ENCODE measurements at regions not wholly inside any gene's neighbourhood (a gene's known extent, or its start where the extent isn't known, plus 50 kb on each side); places are given as distances from the start of the nearest gene placed in this dataset.

DNA sequence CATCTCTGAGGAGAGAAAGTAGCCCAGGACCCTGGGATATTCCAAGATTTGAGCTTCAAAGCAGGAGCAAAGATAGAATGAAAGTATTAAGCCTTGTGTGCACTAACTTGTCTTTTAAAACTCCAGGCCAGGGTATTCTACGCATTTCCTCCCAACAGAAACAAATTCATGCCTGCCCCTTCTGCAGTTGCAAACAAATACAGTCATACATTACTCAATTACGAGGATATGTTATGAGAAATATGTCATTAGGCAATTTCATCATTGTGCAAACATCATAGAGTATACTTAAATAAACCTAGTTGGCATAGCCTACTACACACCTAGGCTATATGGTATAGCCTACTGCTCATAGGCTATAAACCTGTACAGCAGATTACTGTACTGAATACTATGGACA lies 154.5 kb upstream of the KIAA1217 start:
- Histone ChIP-seq H3K36me3 (ENCODE audit: control insufficient read depth, insufficient read depth, low read length) (no peaks in the 10 kb centered on the region), H3K27me3 (ENCODE audit: control insufficient read depth, insufficient read depth, low read length) (no peaks in the 10 kb centered on the region), H3K9ac (ENCODE audit: low read depth, low read length) (no peak overlapping the region), H3K4me3 (ENCODE audit: low read depth, low read length) (no peak overlapping the region), H3K4me1 (ENCODE audit: control insufficient read depth, insufficient read depth, low read length) (no peaks in the 10 kb centered on the region), H3K9me3 (ENCODE audit: control insufficient read depth, insufficient read depth, low read length) (no peaks in the 10 kb centered on the region)

DNA sequence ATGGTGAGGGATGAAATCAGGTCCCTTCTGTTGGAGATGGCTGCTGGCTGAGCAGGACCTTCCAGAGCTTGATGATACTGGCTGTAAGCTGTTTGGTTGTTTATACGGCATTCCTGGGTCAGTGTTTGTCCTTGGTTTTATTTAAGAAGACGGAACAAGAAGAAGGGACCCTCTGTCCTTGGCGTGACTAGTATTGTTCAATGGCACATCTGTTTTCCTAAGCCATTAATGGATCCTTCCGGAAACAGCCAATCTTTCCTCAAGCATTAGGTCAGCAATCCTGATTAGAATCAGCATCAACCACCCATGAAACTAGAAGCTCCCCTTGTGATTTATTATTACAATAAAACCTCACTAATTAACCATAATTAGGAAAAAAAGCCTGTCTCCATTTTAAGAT lies 128.7 kb upstream of the KIAA1217 start:
- Histone ChIP-seq H3K27me3 (ENCODE audit: control insufficient read depth, insufficient read depth, low read length) (no peaks in the 10 kb centered on the region), H3K9ac (ENCODE audit: low read depth, low read length) (no peak overlapping the region), H3K36me3 (ENCODE audit: control insufficient read depth, insufficient read depth, low read length) (no peaks in the 10 kb centered on the region), H3K4me3 (ENCODE audit: low read depth, low read length) (no peak overlapping the region), H3K4me1 (ENCODE audit: control insufficient read depth, insufficient read depth, low read length) (peaks cover 3% of the 10 kb centered on the region), H3K9me3 (ENCODE audit: control insufficient read depth, insufficient read depth, low read length) (no peaks in the 10 kb centered on the region)

DNA sequence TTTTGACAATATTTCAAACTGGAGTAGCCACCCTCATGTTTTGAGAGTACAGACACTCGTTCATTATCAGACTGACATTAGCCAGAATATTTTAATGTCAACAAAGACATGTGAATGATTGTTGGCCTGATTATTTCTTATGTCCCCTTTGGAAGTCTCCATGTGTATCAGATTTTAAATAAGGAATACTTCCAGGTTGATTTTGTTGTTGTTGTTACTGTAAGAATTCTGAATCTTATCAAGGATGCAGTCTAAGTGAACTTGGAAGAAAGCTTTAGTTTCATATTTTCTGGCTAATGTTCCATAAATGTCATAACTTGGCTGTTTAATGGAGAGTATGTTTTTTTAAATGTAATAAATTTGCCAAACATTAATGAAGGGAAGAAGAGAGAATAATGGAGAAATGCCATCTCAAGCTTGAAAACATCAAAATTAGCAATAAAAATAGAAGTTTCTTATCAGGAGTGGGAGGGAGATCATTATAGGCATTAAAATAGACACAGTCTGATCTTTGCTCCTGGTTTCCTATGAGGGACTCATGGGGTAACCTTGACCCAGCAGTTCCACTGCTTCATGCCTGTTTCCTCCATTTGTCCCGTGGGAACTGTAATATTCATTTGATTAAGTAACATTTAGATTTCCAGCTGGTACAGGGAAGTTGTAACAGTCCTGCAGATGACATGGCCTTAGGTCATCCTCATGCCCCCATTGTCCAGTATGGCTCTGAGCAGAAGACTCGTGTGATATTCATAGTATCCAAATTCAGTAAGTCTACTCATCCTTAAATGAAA lies 122.4 kb upstream of the KIAA1217 start:
- Histone ChIP-seq H3K4me3 (ENCODE audit: low read depth, low read length) (no peak overlapping the region), H3K27me3 (ENCODE audit: control insufficient read depth, insufficient read depth, low read length) (no peaks in the 10 kb centered on the region), H3K9me3 (ENCODE audit: control insufficient read depth, insufficient read depth, low read length) (no peaks in the 10 kb centered on the region), H3K9ac (ENCODE audit: low read depth, low read length) (no peak overlapping the region), H3K4me1 (ENCODE audit: control insufficient read depth, insufficient read depth, low read length) (no peaks in the 10 kb centered on the region), H3K36me3 (ENCODE audit: control insufficient read depth, insufficient read depth, low read length) (no peaks in the 10 kb centered on the region)

DNA sequence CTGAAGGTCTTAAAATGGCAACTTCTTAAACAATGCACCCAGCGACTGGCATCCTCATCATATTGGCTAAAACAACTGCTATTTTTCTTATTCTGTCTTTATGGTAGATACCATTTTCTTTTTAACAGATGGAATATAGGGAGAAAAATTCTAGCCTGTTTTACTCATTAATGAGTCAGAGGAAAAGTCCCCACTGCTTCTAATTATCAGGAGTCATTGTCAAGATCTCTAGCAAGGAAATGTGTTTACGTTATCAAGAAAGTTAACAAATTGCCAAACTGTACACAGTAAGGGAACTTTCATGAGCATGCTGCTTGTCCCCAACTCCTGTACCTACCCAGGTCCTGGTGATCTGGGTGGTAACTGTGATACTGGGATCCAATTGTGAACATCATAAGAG lies 117.7 kb upstream of the KIAA1217 start:
- Histone ChIP-seq H3K36me3 (ENCODE audit: control insufficient read depth, insufficient read depth, low read length) (no peaks in the 10 kb centered on the region), H3K4me1 (ENCODE audit: control insufficient read depth, insufficient read depth, low read length) (no peaks in the 10 kb centered on the region)

DNA sequence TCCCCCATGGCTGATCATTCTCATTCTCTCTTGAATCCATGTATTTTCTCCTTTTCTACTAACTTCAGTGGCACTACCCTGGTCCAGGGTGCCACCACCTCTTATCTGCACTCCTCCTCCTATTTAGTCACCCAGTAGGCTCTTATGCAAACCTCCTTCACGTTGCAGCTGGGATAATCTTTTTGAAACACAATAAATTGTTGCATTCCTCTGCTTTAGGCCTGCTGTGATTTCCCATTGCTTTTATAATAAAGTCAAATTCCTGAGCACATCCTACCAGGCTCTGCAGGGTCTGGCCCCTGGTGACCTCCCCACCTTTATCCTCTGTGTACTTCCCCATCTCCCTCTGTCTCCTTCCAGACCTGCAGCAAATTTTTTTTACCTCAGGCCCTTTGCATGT lies 112.7 kb upstream of the KIAA1217 start:
- no peaks in the 10 kb centered on the region for H3K36me3 ChIP-seq (ENCODE audit: control insufficient read depth, insufficient read depth, low read length)
- no peak overlapping the region for H3K9ac ChIP-seq (ENCODE audit: low read depth, low read length)
- no peak overlapping the region for H3K4me3 ChIP-seq (ENCODE audit: low read depth, low read length)
- H3K4me1 ChIP-seq (ENCODE audit: control insufficient read depth, insufficient read depth, low read length): no peaks in the 10 kb centered on the region
- H3K27me3 ChIP-seq (ENCODE audit: control insufficient read depth, insufficient read depth, low read length): no peaks in the 10 kb centered on the region
- H3K9me3 ChIP-seq (ENCODE audit: control insufficient read depth, insufficient read depth, low read length): no peaks in the 10 kb centered on the region

More for the DNA sequence above, 117.7 kb upstream of the KIAA1217 start:
- no peak overlapping the region for H3K4me3 ChIP-seq (ENCODE audit: low read depth, low read length)
- H3K27me3 ChIP-seq (ENCODE audit: control insufficient read depth, insufficient read depth, low read length): no peaks in the 10 kb centered on the region
- H3K9me3 ChIP-seq (ENCODE audit: control insufficient read depth, insufficient read depth, low read length): no peaks in the 10 kb centered on the region
- no peak overlapping the region for H3K9ac ChIP-seq (ENCODE audit: low read depth, low read length)

DNA sequence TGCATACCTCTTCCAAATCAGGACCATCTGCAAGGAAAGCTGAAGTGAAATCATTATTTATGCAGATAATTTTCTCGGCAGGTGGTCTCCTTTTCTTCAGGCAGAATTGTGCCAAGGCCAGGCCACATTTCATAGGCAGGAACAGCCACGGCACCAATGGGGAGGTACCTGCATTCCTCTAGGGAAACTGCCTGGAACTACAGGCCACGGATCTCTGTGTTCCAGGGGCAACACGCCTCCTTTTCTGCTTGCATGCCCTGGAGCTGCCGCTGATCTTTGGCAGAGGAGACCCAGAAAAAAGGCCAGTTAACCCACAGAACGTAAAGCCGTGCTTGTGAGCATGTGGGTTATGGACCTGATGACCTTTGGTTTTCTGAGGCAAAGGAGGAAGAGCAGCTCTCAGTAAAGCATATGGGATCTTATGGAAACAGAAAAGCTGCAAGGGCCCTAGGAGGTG lies 111.2 kb upstream of the KIAA1217 start:
- Histone ChIP-seq H3K4me1 (ENCODE audit: control insufficient read depth, insufficient read depth, low read length) (no peaks in the 10 kb centered on the region), H3K27me3 (ENCODE audit: control insufficient read depth, insufficient read depth, low read length) (no peaks in the 10 kb centered on the region), H3K36me3 (ENCODE audit: control insufficient read depth, insufficient read depth, low read length) (no peaks in the 10 kb centered on the region), H3K4me3 (ENCODE audit: low read depth, low read length) (no peak overlapping the region), H3K9me3 (ENCODE audit: control insufficient read depth, insufficient read depth, low read length) (no peaks in the 10 kb centered on the region), H3K9ac (ENCODE audit: low read depth, low read length) (no peak overlapping the region)

DNA sequence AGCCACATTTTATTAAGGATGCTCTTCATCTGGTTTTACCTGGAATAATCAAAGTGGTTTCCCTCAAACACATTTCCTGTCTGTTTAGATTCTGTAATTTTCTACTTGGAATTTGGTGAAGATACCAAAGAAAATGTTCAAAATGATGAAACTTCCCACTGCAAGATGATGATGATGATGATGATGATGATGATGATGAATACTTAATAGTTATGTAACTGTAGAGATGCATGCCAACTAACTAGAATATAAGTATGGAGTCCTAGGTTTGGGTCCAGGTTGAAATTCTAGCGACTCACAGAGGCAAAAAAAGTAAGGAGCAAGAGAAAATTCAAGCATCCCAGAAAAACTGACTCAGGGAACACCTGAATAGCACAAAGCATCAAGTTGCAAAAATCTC lies 104.0 kb upstream of the KIAA1217 start:
- no peaks in the 10 kb centered on the region for H3K4me1 ChIP-seq (ENCODE audit: control insufficient read depth, insufficient read depth, low read length)
- H3K27me3 ChIP-seq (ENCODE audit: control insufficient read depth, insufficient read depth, low read length): no peaks in the 10 kb centered on the region
- no peaks in the 10 kb centered on the region for H3K36me3 ChIP-seq (ENCODE audit: control insufficient read depth, insufficient read depth, low read length)
- H3K4me3 ChIP-seq (ENCODE audit: low read depth, low read length): no peak overlapping the region
- no peaks in the 10 kb centered on the region for H3K9me3 ChIP-seq (ENCODE audit: control insufficient read depth, insufficient read depth, low read length)
- no peak overlapping the region for H3K9ac ChIP-seq (ENCODE audit: low read depth, low read length)

DNA sequence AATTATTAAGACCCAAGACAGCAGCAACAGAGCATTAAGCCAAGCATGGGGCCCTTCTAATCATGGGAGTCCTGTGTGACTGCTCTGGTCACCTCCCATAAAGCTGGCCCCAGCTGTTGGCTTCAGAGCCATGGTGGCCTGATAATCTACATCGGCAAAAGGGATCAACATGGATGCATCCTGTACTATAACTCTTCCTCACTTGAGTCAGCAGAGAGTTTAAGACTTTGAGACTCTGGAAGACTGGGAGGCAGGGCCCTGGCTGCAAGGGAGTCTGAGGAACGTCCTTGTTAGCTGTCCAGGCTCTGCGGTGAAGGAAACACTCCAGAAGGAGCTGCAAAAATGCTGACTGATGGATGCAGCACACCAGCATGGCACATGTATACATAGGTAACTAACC lies 95.0 kb upstream of the KIAA1217 start:
- Histone ChIP-seq H3K9me3 (ENCODE audit: control insufficient read depth, insufficient read depth, low read length) (no peaks in the 10 kb centered on the region), H3K4me3 (ENCODE audit: low read depth, low read length) (no peak overlapping the region), H3K4me1 (ENCODE audit: control insufficient read depth, insufficient read depth, low read length) (peaks cover 6% of the 10 kb centered on the region), H3K27me3 (ENCODE audit: control insufficient read depth, insufficient read depth, low read length) (no peaks in the 10 kb centered on the region), H3K9ac (ENCODE audit: low read depth, low read length) (no peak overlapping the region), H3K36me3 (ENCODE audit: control insufficient read depth, insufficient read depth, low read length) (no peaks in the 10 kb centered on the region)

DNA sequence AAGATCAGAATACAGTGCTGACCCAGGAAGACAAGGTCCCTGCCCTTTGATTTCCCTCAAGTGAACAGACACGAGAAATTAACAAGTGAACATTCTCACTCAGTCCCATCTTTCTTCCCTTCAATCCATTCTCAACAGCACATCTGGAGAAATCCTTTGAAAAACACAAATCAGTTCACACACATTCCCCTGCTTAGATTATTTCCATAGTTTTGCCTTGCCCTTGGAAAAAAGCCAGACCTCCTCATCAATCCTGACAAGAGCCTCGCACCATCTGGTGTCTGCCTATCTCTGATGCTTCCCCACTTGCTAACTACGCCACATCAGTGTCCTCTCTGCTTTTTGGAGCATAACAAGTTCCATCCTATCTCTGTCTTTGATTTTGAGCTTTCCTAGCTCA lies 94.4 kb upstream of the KIAA1217 start:
- Histone ChIP-seq H3K4me3 (ENCODE audit: low read depth, low read length) (no peak overlapping the region), H3K9ac (ENCODE audit: low read depth, low read length) (no peak overlapping the region), H3K4me1 (ENCODE audit: control insufficient read depth, insufficient read depth, low read length) (peaks cover 8% of the 10 kb centered on the region), H3K36me3 (ENCODE audit: control insufficient read depth, insufficient read depth, low read length) (no peaks in the 10 kb centered on the region), H3K9me3 (ENCODE audit: control insufficient read depth, insufficient read depth, low read length) (no peaks in the 10 kb centered on the region), H3K27me3 (ENCODE audit: control insufficient read depth, insufficient read depth, low read length) (no peaks in the 10 kb centered on the region)

DNA sequence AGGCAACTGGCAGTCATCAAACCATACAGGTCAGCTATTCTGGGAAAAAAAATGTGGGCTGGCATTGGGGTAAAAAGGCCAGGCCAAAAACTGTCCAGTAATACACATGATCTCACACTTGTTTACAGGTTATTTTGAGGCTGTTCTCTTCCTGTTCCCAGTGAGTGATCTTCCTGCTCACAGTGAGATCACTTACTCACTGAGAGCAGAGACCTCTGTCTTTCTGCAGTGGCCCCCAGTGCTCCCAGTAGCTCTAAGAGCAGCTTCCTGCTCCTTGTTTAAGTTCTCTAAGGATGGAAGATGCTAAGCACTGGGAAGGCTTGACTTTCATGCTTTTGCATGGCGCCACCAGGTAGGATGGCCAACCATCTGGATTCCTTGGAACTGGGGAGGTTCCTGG lies 93.5 kb upstream of the KIAA1217 start:
- no peaks in the 10 kb centered on the region for H3K36me3 ChIP-seq (ENCODE audit: control insufficient read depth, insufficient read depth, low read length)
- no peak overlapping the region for H3K4me3 ChIP-seq (ENCODE audit: low read depth, low read length)
- no peaks in the 10 kb centered on the region for H3K9me3 ChIP-seq (ENCODE audit: control insufficient read depth, insufficient read depth, low read length)
- peaks cover 9% of the 10 kb centered on the region for H3K4me1 ChIP-seq (ENCODE audit: control insufficient read depth, insufficient read depth, low read length)
- H3K9ac ChIP-seq (ENCODE audit: low read depth, low read length): no peak overlapping the region
- no peaks in the 10 kb centered on the region for H3K27me3 ChIP-seq (ENCODE audit: control insufficient read depth, insufficient read depth, low read length)

DNA sequence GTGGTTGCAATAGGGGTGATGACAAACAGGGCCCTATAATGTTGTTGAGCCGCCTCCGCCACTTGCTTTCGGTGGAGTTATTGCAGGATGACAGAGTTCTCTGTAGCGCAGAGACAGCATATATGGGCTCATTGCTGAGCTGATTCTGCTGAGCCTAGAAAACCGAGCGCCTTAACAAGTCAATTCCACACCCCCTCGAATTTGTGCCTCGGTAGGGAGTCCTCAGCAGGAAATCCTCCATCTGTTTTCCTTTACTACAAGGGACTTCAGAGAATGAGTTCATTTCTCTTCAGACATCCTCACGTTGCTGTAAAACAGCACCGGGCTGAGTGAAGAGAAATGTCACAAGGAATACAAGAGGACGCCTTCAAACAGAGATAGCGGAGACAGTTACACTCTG lies 90.7 kb upstream of the KIAA1217 start:
- Histone ChIP-seq H3K9ac (ENCODE audit: low read depth, low read length) (no peak overlapping the region), H3K27me3 (ENCODE audit: control insufficient read depth, insufficient read depth, low read length) (no peaks in the 10 kb centered on the region), H3K4me3 (ENCODE audit: low read depth, low read length) (peak overlapping the region; percentile 1), H3K4me1 (ENCODE audit: control insufficient read depth, insufficient read depth, low read length) (peaks cover 9% of the 10 kb centered on the region), H3K36me3 (ENCODE audit: control insufficient read depth, insufficient read depth, low read length) (no peaks in the 10 kb centered on the region), H3K9me3 (ENCODE audit: control insufficient read depth, insufficient read depth, low read length) (no peaks in the 10 kb centered on the region)

DNA sequence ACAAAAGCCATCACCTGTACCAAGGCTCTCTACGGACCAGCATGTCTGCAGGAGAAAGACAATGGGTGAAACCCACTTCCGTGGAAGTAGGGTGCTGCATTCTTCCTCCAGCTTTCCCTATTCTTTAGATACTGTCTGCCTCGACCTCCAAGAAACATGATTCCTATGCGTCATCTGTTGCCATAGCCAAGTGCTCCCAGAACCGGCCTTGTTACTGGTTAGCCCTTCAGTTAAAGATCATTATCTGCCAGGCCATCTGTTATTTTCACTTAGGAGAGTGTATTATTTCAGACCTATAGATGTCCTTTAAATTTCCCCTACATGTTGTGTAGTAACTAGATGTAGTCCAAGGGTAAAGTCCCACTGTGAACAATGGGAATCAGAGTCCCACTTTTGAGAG lies 89.0 kb upstream of the KIAA1217 start:
- H3K4me3 ChIP-seq (ENCODE audit: low read depth, low read length): no peak overlapping the region

More for the DNA sequence above, 89.0 kb upstream of the KIAA1217 start:
- no peaks in the 10 kb centered on the region for H3K36me3 ChIP-seq (ENCODE audit: control insufficient read depth, insufficient read depth, low read length)
- H3K27me3 ChIP-seq (ENCODE audit: control insufficient read depth, insufficient read depth, low read length): no peaks in the 10 kb centered on the region
- H3K9me3 ChIP-seq (ENCODE audit: control insufficient read depth, insufficient read depth, low read length): no peaks in the 10 kb centered on the region
- H3K9ac ChIP-seq (ENCODE audit: low read depth, low read length): no peak overlapping the region
- H3K4me1 ChIP-seq (ENCODE audit: control insufficient read depth, insufficient read depth, low read length): peaks cover 9% of the 10 kb centered on the region
